ENCODE measurements at regions not wholly inside any gene's neighbourhood (a gene's known extent, or its start where the extent isn't known, plus 50 kb on each side); places are given as distances from the start of the nearest gene placed in this dataset.

DNA sequence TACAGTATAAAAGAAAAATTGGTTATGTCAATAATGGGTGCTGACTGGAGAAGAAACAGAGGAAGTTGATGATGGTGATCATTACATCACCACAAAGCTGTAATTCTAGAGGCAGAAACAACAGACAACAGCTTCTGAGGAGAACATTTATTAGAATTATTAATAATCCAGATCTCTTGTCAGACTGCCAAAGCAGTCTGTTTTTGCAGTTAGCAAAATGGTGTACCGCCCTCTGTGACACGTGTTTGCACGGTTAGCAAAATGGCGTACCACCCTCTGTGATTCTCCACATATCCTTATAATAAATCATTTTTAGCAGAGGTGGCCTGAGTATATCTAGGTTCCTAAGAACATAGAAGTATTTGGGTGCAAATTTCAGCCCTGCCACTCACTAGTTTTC, 154.0 kb upstream of the TENT5D start:
- Mint-ChIP-seq H3K27ac (peak overlapping the region in 1 of 3 donors; percentile 39), H3K27me3 (no peaks in the 10 kb centered on the region), H3K36me3 (no peaks in the 10 kb centered on the region), H3K4me3 (no peak overlapping the region), H3K9me3 (no peaks in the 10 kb centered on the region), H3K4me1 (no peaks in the 10 kb centered on the region)

DNA sequence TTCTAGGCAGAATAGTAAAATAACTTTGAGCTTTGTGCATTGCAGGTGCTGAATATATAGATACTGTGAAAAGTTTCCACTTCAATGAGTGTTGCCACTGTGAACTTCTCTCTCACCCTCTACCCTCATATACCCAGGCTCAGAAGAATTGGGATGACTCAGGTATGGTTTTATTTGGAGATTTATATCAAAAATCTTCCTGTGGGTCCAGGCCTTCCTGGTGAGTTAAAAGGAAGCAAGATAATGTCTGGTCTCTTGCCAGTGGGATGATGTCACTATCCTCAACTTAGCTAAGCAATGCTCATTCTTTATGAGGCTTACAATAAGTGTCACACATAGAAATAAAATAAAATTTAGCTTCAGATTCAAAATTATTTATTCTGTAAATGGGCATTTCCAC, 153.3 kb upstream of the TENT5D start:
- Mint-ChIP-seq H3K4me1 (no peaks in the 10 kb centered on the region), H3K36me3 (no peaks in the 10 kb centered on the region), H3K4me3 (no peak overlapping the region), H3K27ac (no peak overlapping the region), H3K27me3 (no peaks in the 10 kb centered on the region), H3K9me3 (no peaks in the 10 kb centered on the region)

DNA sequence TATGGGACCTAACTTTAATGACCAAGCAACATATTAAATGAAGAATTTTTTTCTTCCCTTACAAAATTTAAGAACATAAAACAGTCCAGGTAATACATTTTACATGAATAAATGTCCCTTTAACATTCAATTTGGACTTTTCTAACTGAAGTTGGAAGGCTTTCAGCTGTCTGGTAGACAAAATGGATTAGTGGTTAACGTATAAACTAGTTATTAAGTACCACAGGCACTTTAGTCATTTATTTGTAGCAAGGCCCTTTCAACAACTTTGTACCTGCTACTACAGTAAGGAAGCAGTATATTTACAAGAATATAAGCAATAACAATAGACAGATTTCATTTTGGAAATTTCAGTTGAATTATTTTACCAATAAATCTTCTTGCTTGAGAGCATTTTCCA, 152.5 kb upstream of the TENT5D start:
- H3K9me3 Mint-ChIP-seq = no peaks in the 10 kb centered on the region
- H3K4me3 Mint-ChIP-seq = no peak overlapping the region
- no peaks in the 10 kb centered on the region for H3K27me3 Mint-ChIP-seq
- no peak overlapping the region for H3K27ac Mint-ChIP-seq
- no peaks in the 10 kb centered on the region for H3K36me3 Mint-ChIP-seq
- no peaks in the 10 kb centered on the region for H3K4me1 Mint-ChIP-seq

DNA sequence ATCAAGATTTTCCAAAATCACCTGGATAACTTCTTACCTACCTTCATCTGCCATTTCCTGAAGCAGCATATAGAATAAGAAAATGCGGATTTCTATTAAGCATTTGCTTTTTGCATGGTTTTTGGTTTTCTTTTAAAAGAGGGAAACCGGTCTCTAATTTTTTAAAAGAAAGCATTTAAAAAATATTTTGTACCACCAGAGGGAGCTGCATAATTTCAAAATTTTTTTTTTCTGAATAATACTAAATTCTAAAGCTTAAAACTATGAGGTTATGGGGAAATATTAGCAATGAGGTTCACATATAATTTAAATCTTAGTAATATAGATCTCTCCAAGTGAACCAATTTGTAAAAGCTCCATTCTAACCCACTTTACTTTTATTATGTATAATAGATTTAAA, 137.7 kb upstream of the TENT5D start:
- Mint-ChIP-seq H3K36me3 (no peaks in the 10 kb centered on the region), H3K4me1 (no peaks in the 10 kb centered on the region), H3K27me3 (no peaks in the 10 kb centered on the region), H3K27ac (no peak overlapping the region), H3K4me3 (no peak overlapping the region), H3K9me3 (peaks cover 0 to 4% (median 2%) of the 10 kb centered on the region in 3 donors)

DNA sequence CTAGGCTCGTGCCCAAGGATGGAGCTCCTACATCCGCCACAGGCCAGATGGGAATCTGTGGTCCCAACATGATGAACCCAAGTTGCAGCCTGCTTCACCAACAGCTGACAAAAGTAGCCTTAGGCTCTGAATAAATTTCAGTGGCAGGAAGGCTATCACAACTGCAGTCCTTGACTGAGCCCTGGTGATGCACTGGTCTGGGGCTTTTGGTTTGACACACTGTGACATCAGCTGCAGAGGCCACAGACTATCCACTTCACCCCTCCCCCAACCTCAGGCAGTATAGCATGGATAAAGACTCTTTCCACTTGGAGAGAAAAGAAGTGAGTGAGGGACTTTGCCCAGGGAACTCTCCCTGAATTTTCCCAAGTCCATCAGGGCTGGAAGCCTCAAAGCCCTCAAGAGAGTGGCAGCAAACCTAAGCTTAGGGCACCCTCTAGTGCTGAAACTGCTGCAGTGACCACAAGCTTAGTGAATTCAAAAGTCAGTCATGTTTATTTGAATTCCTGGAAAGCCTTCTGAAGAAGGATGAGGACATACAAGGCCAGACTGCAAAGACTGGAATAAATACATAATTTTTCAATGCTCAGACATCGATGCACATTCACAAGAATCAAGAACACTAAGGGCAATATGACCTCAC, 135.0 kb upstream of the TENT5D start:
- Mint-ChIP-seq H3K27ac (no peak overlapping the region), H3K4me3 (no peak overlapping the region), H3K36me3 (no peaks in the 10 kb centered on the region), H3K4me1 (no peaks in the 10 kb centered on the region), H3K27me3 (no peaks in the 10 kb centered on the region), H3K9me3 (no peaks in the 10 kb centered on the region)

DNA sequence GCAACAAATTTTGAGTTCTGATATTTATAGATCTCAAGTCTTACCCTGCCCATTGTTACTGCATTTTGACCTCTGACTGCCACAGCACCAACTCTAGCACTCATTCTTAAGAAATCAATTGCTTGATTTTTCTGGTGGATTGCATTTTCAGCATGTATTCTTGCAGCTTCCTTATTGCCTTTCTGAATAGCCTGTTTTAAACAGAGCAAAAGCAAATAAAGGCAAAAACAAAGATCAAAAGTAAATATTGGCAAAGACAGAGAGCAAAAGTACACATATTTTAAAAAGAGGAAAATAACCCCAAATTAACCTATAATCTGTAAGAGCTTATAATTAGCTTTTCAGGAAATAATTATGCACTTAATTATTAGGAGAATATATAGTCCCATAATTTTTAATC, 129.4 kb upstream of the TENT5D start:
- Mint-ChIP-seq H3K4me1 (no peaks in the 10 kb centered on the region), H3K4me3 (no peak overlapping the region), H3K36me3 (no peaks in the 10 kb centered on the region)

DNA sequence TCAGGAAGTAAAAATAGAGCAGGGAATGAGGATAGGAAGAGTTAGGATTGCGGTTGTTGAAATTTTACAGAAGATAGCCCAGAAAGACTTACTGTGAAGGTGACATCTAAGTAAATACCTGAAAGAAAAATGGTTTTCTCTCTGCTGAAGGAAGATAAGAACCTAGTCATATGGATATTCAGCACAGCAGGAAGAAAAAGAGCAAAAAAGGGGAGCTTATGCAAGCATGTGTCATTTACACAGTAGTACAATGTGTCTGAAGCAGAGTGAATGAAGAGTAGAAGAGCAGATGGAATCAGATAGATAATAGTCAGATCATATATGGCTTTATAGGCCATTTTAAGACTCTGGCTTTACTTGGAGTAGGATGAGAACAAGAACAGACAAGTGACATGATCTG, 126.9 kb upstream of the TENT5D start:
- H3K27me3 Mint-ChIP-seq = no peaks in the 10 kb centered on the region
- H3K27ac Mint-ChIP-seq = no peak overlapping the region
- peaks cover 1% of the 10 kb centered on the region for H3K36me3 Mint-ChIP-seq

More for the DNA sequence above, 129.4 kb upstream of the TENT5D start:
- Mint-ChIP-seq H3K9me3 (no peaks in the 10 kb centered on the region), H3K27ac (no peak overlapping the region), H3K27me3 (no peaks in the 10 kb centered on the region)

DNA sequence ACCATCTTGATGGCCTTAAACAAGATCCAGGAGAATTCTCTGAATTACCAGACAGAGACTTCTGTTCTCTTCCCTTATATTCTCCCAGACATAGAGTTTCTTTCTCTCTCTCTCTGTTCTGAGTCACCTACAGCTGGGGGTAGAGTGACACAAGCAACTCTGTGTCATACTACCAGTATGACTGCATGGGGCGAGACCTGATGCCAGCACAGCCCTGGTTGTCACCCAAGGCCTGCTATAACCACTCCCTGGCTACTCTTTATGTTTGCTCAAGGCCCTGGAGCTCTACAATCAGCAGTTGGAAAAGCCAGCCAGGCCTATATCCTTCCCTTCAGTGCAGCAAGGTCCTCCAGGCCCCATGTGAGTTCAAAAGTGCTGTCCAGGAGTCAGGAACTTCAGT, 114.2 kb upstream of the TENT5D start:
- no peak overlapping the region for H3K4me3 Mint-ChIP-seq
- no peak overlapping the region for H3K27ac Mint-ChIP-seq
- H3K36me3 Mint-ChIP-seq = no peaks in the 10 kb centered on the region
- H3K27me3 Mint-ChIP-seq = no peaks in the 10 kb centered on the region
- no peaks in the 10 kb centered on the region for H3K4me1 Mint-ChIP-seq
- peaks cover 0 to 21% (median 2%) of the 10 kb centered on the region in 3 donors for H3K9me3 Mint-ChIP-seq

More for the DNA sequence above, 126.9 kb upstream of the TENT5D start:
- H3K4me1 Mint-ChIP-seq = no peaks in the 10 kb centered on the region
- peaks cover 0 to 2% (median 0%) of the 10 kb centered on the region in 3 donors for H3K9me3 Mint-ChIP-seq
- H3K4me3 Mint-ChIP-seq = no peak overlapping the region

DNA sequence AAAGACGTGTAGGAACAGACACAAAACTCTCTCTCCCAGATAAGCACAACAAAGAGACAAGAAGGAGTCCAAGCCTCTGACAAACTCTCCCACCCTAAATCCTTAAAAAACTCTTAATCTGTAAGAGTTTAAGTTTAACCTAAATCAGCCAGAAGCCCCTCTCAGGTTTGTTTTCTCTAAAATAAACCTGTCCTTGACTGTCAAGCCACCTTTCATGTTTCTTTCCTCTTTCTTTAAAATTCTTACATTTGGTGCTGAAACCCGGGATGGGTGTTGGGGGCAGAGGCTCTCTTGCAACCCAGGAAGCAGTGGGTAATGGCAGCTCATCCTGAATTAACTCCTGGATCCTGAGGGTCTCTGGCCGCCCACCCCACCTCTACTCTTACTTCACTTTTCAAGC, 107.8 kb upstream of the TENT5D start:
- H3K4me3 Mint-ChIP-seq = no peak overlapping the region
- no peaks in the 10 kb centered on the region for H3K9me3 Mint-ChIP-seq
- no peaks in the 10 kb centered on the region for H3K27me3 Mint-ChIP-seq
- peak overlapping the region in 1 of 3 donors; percentile 63 for H3K27ac Mint-ChIP-seq
- peaks cover 1% of the 10 kb centered on the region for H3K36me3 Mint-ChIP-seq
- H3K4me1 Mint-ChIP-seq = no peaks in the 10 kb centered on the region

DNA sequence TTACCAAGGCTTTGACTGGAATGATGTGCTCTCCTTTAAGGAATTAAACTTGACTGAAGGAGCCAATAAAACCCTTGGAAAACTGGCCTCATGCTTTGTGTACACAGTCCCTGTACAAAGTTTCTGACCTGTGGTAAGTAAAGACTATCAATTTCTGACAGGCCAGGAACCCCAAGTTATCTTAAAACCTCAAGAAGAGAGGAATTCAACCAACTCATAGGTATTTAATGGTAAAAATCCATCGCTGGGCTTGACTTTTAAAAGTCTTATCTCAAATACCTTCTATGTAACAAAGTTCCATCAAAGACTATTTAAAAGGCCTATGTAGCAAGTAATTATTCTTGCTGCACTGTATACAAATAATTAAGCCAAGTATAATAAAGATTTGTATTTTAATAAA, 103.7 kb upstream of the TENT5D start:
- H3K9me3 Mint-ChIP-seq = peaks cover 0 to 7% (median 7%) of the 10 kb centered on the region in 3 donors

DNA sequence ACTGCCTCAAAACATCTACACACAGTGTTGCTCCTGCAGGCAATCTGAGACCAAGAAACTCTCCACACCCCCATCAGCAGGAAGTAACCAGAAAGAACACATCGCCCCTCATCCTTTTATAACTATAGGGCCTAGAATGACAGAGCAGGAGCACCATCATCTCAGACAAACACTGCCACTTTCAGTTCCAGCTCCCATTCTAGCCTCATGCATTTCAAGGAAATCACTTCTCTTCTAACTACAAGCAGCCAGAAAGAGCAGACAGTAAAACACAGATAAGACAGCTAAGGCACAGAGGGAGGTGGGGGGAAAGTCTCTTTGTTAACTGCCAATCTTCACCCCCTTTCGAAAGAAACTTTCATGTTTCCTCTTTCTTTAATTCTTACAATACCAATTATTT, 102.6 kb upstream of the TENT5D start:
- Mint-ChIP-seq H3K27ac (peak overlapping the region in 1 of 3 donors; percentile 28), H3K4me3 (no peak overlapping the region), H3K27me3 (no peaks in the 10 kb centered on the region), H3K9me3 (peaks cover 0 to 9% (median 7%) of the 10 kb centered on the region in 3 donors), H3K4me1 (no peaks in the 10 kb centered on the region), H3K36me3 (peaks cover 3% of the 10 kb centered on the region)

More for the DNA sequence above, 103.7 kb upstream of the TENT5D start:
- Mint-ChIP-seq H3K27ac (no peak overlapping the region), H3K4me1 (no peaks in the 10 kb centered on the region), H3K27me3 (no peaks in the 10 kb centered on the region), H3K36me3 (peaks cover 1% of the 10 kb centered on the region), H3K4me3 (no peak overlapping the region)

DNA sequence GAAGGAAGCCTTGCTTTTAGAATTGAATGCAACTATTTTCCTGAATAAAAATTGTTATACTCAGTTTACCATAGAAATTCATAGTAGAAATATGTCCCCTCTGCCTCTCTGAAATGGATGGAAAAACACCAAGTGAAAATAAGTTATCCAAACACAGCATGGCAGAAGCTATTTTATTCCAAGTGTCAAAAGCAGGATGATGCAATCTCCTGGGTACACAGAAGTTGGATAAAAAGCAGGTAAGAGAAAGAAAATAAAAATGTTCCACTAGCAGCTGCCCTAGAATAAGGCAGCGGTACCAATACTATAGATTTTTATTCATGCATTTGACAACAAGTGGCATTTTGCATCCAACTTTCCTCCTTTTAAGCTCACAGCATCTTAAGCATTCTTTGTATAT, 89.0 kb upstream of the TENT5D start:
- Mint-ChIP-seq H3K36me3 (no peaks in the 10 kb centered on the region), H3K27ac (no peak overlapping the region), H3K27me3 (no peaks in the 10 kb centered on the region), H3K4me3 (no peak overlapping the region), H3K4me1 (no peaks in the 10 kb centered on the region), H3K9me3 (peaks cover 0 to 1% (median 0%) of the 10 kb centered on the region in 3 donors)

DNA sequence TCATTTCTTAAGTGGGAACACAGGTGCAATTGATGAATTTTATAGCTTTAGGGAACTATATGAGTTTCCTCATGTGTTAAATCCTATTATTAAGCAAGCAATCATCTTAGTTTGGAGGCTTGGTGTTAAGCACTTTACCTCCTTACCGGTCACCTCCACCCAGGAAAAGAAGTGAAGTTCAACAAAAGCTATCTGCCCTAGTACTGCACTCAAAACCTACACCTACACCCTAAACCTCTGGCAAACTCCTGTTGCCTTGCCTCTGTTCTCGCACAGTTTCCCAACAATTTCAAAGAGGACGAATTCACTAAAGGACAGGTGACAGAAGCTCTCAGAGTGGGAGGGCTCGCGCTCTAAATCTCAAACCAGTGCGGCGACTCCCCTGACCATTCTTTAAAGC, 85.7 kb upstream of the TENT5D start:
- Mint-ChIP-seq H3K27ac (no peak overlapping the region), H3K36me3 (no peaks in the 10 kb centered on the region), H3K27me3 (no peaks in the 10 kb centered on the region), H3K4me1 (no peaks in the 10 kb centered on the region), H3K4me3 (no peak overlapping the region), H3K9me3 (peaks cover 0 to 1% (median 0%) of the 10 kb centered on the region in 3 donors)

DNA sequence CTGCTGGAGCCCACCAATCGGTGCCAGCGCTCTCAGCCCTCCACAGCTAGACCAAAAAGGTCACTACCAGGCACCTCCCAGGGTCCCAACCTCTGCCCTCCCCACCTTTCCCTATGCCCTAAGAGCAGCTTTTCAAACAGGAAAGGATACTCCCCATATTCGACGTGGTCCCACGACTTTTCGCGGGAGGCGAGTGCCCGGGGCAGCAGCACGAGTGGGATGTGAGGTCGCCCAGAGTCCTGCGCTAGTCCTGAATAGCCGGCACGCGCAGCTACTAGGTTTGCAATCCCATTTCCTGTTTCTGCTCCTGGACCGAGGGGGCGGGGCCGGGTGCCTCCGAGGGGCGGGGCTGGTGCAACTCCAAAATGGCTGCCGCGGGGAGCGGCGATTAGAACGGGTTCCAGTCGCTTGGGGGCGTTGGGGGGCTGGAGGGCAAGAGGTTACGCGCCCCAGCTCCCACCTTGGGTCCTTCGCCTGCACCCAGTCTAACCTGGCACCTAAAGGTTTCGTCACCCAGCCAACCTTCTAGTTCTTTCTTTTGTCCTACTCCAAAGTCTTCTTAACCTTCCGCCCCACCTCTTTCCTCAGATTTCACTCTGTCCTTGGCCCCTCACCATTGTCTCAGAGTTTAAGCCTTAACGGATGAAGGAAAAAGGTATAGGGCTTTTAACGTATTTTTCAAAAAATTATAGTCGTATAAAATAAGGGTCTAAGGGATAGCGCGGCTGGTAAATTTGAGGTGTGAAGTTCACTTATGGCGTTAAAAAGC, 85.0 kb upstream of the TENT5D start:
- no peak overlapping the region for H3K27ac Mint-ChIP-seq
- peaks cover 0 to 1% (median 0%) of the 10 kb centered on the region in 3 donors for H3K9me3 Mint-ChIP-seq
- no peaks in the 10 kb centered on the region for H3K36me3 Mint-ChIP-seq
- no peak overlapping the region for H3K4me3 Mint-ChIP-seq
- no peaks in the 10 kb centered on the region for H3K27me3 Mint-ChIP-seq
- H3K4me1 Mint-ChIP-seq = no peaks in the 10 kb centered on the region

DNA sequence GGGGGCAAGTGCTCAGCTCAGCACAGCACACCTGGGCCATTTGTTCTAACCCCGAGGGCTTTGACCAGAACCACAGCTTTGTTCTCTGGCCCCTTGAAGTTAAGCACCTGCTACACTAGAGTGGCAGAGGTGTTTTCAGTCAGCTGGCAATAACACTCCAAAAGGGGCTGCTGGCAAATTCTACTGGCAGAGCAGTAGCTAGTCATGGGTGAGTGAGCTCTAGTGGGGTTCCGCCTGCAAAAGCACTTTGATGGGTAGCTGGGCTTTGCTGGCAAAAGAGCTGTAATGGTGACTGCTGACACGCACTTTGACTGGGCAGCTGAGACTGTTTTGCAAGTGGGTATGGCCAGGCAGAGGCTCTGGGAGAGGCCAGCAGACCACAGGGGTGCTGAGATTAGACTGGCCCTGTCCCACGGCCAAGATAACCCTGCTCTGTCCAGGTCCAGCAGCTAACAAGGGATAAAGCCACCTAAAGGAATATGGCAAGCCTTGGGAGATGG, 65.2 kb upstream of the TENT5D start:
- no peak overlapping the region for H3K27ac Mint-ChIP-seq

More for the DNA sequence above, 65.2 kb upstream of the TENT5D start:
- peaks cover 1 to 7% (median 3%) of the 10 kb centered on the region in 3 donors for H3K9me3 Mint-ChIP-seq
- no peaks in the 10 kb centered on the region for H3K27me3 Mint-ChIP-seq
- H3K4me1 Mint-ChIP-seq = no peaks in the 10 kb centered on the region
- H3K4me3 Mint-ChIP-seq = no peak overlapping the region
- no peaks in the 10 kb centered on the region for H3K36me3 Mint-ChIP-seq
